ENCODE measurements at regions not wholly inside any gene's neighbourhood (a gene's known extent, or its start where the extent isn't known, plus 50 kb on each side); places are given as distances from the start of the nearest gene placed in this dataset.

GRCh38 chr5:135271533-135272310 is 127.3 kb downstream of the MACROH2A1 start:
- DNase-seq (peak in 1 of 2 donors; percentile 32), ATAC-seq (peak in 1 of 2 donors; percentile 6)
- Histone ChIP-seq H3K36me3 (no peaks in the 10 kb centered on the region), H3K4me1 (peaks cover 27 to 31% of the 10 kb centered on the region in 2 donors), H3K27ac (peak overlapping the region; percentile 37 to 78 (median 48)), H3K9me3 (no peaks in the 10 kb centered on the region), H3K27me3 (no peaks in the 10 kb centered on the region), H3K4me3 (no peak overlapping the region)
- in situ Hi-C loops (cut with MboI; ENCODE audit: low sequenced_read_pairs in 4 of 4) (no loop called here), intact Hi-C loops (cut with DNase I; ENCODE audit: low total_unique reads) (loop anchor here (5.0 kb wide), 1 partner anchor 79 kb away; no protein-coding TSS in a partner anchor)
- TF ChIP-seq CTCF (IDR thresholded peaks at IDR 0.05 in 4 of 5, conservative IDR thresholded peaks at IDR 0.05 in 1 of 5) (no peak), POLR2A (IDR thresholded peaks at IDR 0.05) (no peak)

GRCh38 chr5:135269931-135270421 is 129.1 kb downstream of the MACROH2A1 start:
- ATAC-seq (peak; percentile 91 to 93), DNase-seq (peak in 1 of 2 donors; percentile 70)
- peak overlapping the region in 1 of 4 donors; percentile 6 for H3K4me3 ChIP-seq
- no peak for TF ChIP-seq CTCF (IDR thresholded peaks at IDR 0.05 in 4 of 5, conservative IDR thresholded peaks at IDR 0.05 in 1 of 5)
- TF ChIP-seq POLR2A (IDR thresholded peaks at IDR 0.05) = no peak
- H3K4me1 ChIP-seq = peaks cover 27 to 31% of the 10 kb centered on the region in 2 donors
- in situ Hi-C loops (cut with MboI; ENCODE audit: low sequenced_read_pairs in 4 of 4) (no loop called here), intact Hi-C loops (cut with DNase I; ENCODE audit: low total_unique reads) (loop anchor here (5.0 to 10.0 kb wide), 2 partner anchors 78 to 215 kb away; no protein-coding TSS in a partner anchor)
- H3K27me3 ChIP-seq = no peaks in the 10 kb centered on the region
- H3K36me3 ChIP-seq = no peaks in the 10 kb centered on the region
- no peaks in the 10 kb centered on the region for H3K9me3 ChIP-seq
- peak overlapping the region; percentile 76 to 82 (median 78) for H3K27ac ChIP-seq

GRCh38 chr5:135269199-135269598 is 129.8 kb downstream of the MACROH2A1 start:
- in situ Hi-C loops (cut with MboI; ENCODE audit: low sequenced_read_pairs in 4 of 4) (no loop called here), intact Hi-C loops (cut with DNase I; ENCODE audit: low total_unique reads) (loop anchor here (10.0 kb wide), 1 partner anchor 214 kb away; no protein-coding TSS in a partner anchor)
- Histone ChIP-seq H3K36me3 (no peaks in the 10 kb centered on the region), H3K27ac (peak overlapping the region; percentile 76 to 82 (median 78)), H3K4me3 (no peak overlapping the region), H3K27me3 (no peaks in the 10 kb centered on the region), H3K9me3 (no peaks in the 10 kb centered on the region), H3K4me1 (peaks cover 27 to 31% of the 10 kb centered on the region in 2 donors)
- no peak for DNase-seq
- TF ChIP-seq POLR2A (IDR thresholded peaks at IDR 0.05) (no peak), CTCF (IDR thresholded peaks at IDR 0.05 in 4 of 5, conservative IDR thresholded peaks at IDR 0.05 in 1 of 5) (no peak)
- ATAC-seq = no peak

GRCh38 chr5:135266975-135267374 is 132.1 kb downstream of the MACROH2A1 start:
- Histone ChIP-seq H3K36me3 (no peaks in the 10 kb centered on the region), H3K27me3 (no peaks in the 10 kb centered on the region), H3K4me1 (peaks cover 22 to 28% of the 10 kb centered on the region in 2 donors), H3K9me3 (no peaks in the 10 kb centered on the region), H3K27ac (no peak overlapping the region), H3K4me3 (no peak overlapping the region)
- intact Hi-C loops (cut with DNase I; ENCODE audit: low total_unique reads) = loop anchor here (10.0 kb wide), 1 partner anchor 212 kb away; no protein-coding TSS in a partner anchor
- no peak for ATAC-seq
- no peak for TF ChIP-seq POLR2A (IDR thresholded peaks at IDR 0.05)
- no peak for TF ChIP-seq CTCF (IDR thresholded peaks at IDR 0.05 in 4 of 5, conservative IDR thresholded peaks at IDR 0.05 in 1 of 5)
- in situ Hi-C loops (cut with MboI; ENCODE audit: low sequenced_read_pairs in 4 of 4) = no loop called here
- DNase-seq = no peak
